ENCODE measurements at regions not wholly inside any gene's neighbourhood (a gene's known extent, or its start where the extent isn't known, plus 50 kb on each side); places are given as distances from the start of the nearest gene placed in this dataset.

DNA sequence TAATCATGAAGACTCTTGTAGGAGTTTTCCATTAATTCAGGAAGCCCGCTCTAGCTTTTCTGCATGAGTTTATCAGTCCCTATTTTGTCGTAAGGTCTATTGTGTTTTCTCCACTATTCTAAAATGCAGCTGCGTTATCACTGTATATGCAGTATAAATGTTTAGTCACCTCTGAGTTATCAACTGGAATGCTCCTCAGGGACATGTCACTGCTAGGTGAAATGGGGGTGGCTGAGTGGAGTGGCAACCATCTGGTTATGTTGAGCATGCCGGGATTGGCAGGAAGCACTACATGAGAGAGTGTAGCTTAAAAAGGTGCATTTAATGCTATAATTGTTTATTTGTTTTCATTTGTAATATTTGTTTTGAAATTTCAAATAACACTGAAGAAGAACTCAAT is 285.2 kb upstream of the ELAC2 start:
- DNase-seq (ENCODE audit: low read depth): no peak

DNA sequence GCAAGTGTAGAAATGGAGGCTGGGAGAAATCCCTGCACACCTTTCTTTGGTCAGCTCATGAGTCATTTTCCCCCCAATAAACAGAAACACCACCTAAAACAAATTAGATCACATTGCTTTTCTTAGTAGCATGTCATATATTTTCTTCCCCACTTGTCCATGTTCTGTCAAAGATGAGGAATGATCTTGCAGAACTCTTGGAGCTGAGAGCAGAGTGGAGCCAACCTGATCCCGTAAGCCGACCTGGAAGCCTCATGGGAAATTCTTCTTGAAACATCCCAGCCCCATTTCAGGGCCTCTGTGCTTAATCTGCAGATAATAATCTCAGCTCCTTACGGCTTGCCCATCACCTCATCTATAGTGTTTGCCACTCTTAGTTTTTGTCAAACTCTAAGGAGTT is 284.6 kb upstream of the ELAC2 start:
- no peak for DNase-seq (ENCODE audit: low read depth)

DNA sequence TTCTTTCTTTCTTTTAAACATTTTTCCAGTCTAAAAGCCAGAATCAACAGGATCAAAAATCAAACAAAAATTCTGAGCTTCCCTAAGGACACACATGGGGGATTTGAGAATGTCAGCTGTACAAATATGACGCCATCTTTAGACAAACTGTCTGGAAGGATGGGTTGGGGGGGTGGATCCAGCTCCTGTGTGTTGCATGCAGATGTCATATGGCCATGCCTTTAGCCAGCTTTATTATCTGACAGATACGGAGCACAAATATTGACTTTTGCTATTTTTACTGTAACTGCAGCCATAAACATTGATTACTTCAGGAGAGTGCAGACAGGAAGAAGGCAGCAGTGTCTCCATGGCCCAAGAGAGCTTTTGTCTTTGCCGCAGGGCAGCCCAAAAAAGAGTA is 279.4 kb upstream of the ELAC2 start:
- DNase-seq (ENCODE audit: low read depth): no peak

DNA sequence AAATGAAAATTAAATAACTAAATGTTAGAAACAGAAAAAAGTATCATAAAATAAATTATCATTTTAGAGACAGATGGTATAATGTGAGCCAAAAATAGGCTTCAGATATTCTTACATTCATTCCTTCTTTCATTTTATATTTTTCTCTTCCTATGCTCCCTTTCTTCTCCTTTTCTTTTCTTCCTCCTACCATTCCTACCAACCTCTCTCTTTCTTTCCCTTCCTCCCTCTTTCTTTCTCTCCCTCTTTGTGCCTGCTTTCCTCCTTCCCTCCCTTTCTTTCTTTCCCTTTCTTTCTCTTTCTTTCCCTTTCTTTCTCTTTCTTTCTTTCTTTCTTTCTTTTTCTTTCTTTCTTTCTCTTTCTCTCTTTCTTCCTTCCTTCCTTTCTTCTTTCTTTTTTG is 275.6 kb upstream of the ELAC2 start:
- DNase-seq (ENCODE audit: low read depth): no peak

DNA sequence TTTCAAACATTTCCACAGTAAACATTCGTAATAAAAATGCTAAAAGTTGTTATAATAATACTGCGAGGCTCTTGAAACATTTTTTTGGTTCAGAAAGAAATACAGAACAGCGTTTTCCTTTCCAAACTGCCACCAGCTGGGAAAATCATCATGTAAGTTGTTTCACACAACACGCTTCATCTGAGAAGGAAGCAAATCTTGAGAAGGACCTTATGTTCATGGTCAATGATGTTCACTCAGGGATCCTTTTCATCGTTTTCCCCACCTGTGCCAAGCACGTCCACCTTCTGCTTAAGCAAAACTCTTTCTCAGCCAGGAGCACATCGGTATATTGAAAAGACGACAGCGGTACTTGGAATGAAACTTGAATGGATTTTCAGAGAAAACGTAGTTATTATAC is 274.5 kb upstream of the ELAC2 start:
- DNase-seq (ENCODE audit: low read depth): no peak

DNA sequence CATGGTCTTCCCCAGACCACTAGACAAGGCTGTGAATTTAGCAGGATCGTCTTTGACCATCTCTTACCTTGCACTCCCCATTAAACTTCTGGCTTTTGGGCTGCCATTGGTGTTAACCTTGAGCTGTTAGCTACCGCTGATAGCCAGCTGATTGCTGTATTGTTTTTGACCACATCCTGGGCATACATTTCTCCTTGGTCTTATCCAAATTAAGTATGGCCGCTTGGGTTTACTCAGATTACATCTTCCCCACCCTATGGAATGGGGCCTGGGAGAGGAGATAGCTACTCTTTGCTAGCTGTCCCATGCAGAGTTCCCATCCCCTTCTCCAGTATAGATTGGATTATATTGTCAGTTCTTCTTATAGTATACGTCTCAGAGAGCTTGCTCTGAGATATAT is 270.4 kb upstream of the ELAC2 start:
- no peak for DNase-seq (ENCODE audit: low read depth)

DNA sequence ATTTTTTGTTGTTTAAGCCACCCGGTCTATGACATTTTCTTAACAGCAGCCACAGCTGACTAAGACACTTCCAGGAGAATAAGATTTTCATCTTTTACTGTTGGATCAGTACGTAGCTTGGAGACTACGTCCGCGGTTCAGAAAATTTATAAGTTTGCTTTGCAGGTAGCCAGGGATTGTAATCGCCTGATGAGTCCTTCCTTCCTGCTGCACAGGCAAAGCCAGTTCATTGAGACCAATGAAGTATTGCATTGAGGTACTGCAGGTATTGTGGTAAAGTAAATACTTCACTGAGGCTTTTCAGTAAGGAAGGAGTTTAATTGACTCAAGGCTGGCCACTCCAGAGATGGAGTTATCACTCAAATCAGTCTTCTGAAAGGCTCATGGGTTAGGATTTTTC is 269.4 kb upstream of the ELAC2 start:
- DNase-seq (ENCODE audit: low read depth): no peak

DNA sequence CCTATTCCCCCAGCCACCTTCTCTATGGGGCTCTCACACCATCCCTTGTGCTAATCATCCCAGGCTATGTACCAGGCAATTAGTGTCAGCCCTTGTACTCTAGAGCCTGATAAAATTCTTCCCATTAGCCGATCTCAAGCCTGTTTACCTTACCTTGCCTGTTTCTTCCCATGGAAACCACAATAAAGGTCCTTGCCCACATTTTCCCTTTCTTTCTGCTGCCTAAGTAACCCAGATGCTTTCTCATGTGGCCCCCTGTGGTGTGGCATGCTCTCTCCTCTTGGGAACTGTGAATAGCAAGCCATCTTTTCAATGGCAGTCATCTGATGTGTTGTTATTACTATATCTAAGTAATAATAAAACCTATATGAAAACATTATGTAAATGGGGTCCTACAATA is 265.8 kb upstream of the ELAC2 start:
- no peak for DNase-seq (ENCODE audit: low read depth)

DNA sequence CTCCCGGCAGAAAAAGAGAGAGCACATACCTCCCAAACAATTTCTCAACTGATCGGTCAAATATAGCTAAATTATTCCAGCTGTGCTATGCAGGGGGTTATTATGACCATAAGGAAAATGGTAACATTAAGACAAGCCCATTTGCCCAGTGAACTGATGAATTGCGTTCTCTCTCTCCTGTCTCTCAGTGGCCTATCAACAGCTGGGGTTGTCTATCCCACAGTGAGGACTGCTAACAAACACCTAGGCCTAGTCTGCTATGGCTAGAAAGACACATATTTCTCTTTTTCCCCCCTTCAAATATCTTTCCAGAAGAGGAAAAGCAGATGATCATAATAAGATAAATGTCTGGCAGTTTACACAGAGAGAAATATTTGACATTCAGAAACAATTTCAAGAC is 263.8 kb upstream of the ELAC2 start:
- no peak for DNase-seq (ENCODE audit: low read depth)

DNA sequence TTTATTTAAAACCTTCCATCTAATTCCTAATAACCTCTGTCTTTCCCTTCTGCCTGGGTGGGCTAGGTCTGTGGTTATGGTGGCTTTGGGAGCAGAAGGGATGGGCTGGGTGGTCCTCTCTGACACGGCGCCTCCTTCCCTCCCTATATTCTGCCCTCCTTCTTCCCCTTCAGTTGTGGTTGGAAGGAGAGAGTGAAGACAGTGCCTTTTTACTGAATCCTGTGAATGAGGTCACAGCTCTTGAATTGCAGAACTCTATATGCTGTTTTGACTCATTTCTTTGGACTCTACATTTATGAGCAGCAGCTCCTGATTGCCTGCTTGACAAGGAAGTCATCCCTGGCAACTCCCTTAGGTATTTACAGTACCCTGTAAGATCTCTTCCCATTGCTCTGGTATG is 256.0 kb upstream of the ELAC2 start:
- DNase-seq (ENCODE audit: low read depth): peak; percentile 3

DNA sequence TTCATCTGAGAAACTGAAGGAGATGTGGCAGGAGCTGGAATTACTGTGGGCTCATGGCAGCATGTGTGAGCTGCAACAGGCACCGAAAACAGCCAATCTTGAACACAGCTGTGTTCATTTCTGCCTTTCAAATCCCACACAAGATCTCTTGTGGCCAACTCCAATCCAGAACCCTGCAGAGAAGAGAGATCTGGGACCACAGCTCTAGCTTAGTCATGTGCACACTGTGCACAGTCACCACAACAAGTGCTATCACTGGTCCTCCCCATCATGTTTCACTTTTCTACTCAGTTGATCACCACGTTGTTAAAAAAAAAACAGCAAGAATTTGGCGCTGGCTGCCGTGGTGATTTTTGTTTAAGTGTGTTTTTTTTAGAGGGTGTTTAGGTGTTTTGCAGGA is 254.5 kb upstream of the ELAC2 start:
- no peak for DNase-seq (ENCODE audit: low read depth)

DNA sequence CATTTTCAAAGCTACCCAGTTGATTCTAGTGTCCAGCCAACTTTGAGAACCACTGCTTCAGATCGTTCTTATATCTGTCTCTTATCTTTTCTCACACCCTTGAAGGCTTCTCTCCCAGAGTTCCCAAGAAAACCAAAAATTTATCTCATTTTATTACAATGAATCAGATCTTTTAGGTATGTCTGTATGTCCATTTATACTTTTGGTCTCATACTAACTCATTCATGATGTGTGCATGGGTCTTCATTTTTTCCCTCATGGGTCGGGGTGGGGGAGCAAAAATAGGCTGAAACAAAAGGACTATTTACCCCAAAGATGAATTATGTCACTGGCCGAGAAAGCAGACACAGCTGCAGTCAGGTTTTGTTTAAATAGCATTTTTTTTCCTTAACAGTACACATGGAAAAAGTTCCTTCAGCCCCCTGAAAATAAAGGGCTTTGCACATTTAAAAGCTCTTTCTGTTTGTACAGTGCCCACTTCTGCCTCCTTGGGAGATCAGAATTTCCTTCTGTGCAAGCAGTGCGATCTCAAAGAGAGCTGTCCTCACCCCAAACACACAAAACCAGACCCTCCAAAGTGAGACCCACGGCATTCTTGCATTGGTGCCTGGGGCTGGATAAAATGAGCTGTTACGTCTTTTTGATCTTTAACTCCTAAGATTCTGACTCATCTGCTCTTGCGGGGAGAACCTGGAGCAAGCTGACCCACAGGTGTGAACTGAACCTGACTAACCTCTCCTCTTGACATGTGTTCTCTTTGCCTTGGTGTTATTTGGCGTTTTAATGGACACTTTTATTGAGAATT is 251.2 kb upstream of the ELAC2 start:
- DNase-seq (ENCODE audit: low read depth): no peak

DNA sequence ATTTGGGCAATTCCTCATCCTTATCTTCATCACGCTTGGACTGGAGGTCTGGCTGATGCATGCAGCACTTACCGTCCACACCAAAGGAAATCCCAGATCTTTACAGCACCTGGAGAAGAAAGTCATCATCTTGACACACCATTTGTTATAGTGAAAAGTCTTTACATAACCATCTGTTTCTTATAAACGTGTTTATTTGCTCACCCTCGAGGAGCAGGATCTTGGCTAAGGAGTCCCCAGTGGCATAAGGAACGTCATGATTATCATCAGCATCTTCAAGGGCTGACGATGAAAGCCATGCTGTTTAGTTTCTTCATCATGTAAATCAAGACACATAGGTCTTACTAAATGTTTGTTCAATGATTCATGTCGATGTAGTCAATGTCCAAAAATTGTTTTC is 248.8 kb upstream of the ELAC2 start:
- no peak for DNase-seq (ENCODE audit: low read depth)

DNA sequence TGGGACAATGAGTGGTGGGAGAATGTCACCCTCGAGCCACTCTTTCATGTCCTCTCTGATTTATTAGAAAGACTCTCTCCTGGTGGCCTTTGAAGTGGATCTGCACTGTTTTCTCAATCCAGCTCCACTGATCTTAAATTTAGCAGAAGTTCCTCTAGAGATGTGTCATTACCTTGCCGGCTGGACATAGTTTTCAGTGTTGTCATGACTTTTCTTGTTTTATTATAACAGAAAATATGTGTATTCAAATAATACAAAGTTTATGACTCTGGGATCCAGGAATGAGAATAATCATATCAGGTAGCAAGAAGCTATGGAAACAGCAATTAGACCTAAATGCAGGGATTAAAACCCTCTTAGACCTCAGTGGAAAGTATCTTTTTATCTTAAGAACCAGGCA is 247.5 kb upstream of the ELAC2 start:
- DNase-seq (ENCODE audit: low read depth): no peak

DNA sequence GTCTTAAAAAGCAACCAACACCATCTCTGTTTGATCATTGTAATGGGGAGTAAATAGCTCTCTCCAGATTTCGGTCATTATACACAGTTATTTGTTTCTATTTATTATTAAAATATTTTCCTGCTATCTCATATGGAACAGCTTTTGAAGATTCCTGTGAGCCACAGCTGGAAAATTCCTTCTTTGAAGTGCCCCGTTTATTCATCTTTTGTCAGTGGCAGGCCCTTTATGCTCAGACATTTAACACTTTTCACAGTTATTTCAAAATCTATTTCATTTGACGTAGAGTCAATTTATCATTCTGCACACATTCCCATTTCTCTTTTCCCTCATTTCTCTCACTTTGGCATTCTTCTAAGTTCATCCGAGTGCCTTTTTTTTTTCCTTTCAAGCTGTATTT is 245.9 kb upstream of the ELAC2 start:
- no peak for DNase-seq (ENCODE audit: low read depth)

DNA sequence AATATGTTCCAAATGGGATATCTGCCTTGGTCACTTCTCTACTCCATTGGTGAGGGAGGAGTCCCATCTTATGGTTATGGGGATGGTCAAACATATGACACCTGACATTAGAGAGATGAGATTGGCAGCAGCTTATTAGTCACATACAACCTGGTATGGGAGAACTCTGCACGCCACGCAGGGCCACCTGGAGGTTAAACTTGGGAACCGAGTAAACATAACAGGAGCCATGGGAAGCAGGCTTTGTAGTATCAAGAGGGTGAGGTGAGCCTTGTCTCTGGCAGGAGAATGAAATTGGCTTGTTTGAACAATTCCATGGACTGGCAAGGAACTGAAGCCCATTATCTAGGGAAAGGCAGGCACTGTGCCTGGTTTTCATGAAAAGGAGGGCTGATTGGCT is 238.7 kb upstream of the ELAC2 start:
- no peak for DNase-seq (ENCODE audit: low read depth)

DNA sequence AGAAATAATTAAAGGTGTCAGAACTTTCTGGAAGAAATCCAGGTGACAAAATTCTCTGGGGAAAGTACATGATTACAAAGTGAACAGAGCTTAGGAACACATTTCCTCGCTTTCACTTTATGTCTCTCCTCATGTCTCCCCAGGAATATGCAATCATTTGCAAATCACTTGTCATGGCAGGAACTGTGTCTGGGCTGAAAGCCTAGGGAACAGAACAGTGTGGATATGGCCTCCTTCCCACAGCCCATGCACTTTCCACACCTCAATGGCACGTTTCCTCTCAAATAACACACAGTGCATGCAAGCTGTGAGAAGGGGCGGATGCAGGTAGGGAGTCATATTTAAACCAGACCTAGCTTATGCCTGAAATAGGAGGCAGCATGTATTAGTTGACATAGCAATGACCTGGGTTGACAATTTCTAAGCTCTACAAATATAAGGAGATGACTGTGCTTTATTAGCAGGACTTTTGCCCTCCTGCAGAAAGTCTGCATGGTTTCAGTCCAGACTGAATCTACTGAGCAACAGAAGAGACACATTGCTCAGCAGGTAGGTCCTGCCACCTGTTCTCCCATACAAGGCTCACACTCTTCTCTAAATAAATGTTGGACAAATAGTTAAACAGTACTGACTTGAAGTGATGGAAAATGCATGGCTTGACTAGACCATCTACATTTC is 236.0 kb upstream of the ELAC2 start:
- no peak for DNase-seq (ENCODE audit: low read depth)

DNA sequence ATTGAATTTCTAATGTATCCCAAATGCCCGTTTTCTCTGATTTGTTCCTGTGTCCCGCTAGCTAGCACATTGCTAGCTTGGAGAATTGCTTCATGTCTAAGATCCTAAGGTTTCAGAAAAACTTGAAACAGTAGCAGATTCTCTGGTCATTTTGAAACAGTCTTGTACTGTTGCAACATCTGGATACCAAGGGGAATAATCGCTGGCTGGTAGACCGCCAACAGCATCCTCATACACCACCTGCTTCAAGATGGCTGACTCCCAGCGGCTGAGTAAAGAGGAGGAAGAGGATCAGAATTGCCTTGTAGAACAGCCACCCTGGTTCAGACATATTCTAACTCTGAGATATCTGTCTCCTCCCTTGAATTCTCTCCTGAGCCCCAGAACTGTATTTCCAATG is 226.7 kb upstream of the ELAC2 start:
- DNase-seq (ENCODE audit: low read depth): no peak

DNA sequence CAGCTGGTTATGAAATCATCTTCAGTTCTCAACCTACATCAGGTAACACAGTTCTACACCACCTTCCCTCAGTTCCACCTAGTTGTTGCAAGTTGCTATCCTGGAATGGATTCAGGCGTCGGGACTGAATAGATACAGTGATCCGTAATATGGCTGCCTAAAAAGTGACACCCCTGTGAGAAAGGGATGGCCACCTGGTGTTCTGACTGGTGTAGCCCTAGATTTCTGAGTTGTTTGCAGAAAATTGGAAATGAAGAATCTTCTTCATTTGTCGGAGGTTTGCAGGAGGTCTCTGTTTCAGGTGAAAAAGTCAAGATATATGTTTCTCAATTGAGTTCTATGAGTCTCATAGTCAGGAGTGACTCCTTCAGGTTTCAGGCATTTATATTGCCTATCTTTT is 225.8 kb upstream of the ELAC2 start:
- no peak for DNase-seq (ENCODE audit: low read depth)

DNA sequence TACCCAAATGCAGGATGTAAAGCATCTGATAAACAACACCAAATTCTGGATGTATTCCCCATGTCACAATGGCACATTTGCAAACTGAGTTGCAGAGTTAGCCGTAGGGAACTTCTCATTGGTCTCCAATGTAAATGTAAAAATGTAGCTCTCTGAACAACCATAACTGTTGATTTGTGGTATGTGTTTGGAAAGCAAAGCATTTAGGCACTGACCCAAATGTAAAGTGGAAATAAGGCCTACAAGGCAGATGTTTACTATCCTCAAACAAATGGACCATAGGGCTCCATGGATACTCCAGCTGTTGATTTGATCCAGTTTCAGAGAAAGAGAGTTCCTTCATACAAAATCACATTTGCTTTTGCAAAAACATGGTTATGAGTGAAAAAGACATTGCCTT is 223.0 kb upstream of the ELAC2 start:
- no peak for DNase-seq (ENCODE audit: low read depth)

DNA sequence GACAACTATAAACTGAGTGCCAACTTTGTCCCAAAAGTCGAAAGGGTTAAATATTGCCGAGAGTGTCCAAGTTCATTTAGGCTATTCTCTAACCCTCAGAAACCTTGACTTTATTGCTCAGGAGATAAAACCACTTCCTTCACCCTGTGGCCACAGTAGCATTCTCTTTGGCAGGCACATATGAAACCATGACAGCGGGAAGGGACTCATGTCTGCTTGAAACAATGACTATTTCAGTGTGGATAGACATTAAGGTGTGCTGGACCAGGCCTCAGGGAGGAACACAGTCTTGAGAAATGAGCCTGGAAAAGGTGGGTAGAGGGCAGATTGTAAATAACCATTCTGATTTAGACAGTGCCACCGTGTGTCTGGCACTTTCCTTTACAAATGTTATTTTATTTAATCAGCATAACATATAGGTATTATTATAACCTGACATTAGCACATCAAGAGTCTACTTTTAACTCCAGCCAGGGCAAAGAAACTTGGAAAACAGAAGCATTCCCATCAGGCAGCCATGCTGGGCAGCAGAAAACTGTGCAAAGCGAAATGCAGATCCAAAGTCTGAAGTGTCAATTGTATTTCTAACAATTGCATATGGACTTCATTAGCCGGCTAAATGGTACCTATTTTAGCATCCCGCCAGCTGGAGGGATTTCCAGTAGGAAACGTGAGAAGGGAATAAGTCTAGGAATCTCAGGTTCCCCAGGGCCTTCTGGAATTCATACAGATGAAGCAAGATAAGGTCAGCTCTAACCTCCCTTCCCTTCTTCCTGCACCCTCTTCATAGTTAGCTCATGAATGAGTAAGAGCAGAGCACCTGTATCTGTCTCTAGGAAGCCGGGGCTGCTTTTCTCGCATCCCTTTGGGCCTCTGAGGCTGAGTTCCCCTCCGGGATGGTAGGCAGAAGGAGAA is 212.8 kb upstream of the ELAC2 start:
- DNase-seq (ENCODE audit: low read depth): no peak

DNA sequence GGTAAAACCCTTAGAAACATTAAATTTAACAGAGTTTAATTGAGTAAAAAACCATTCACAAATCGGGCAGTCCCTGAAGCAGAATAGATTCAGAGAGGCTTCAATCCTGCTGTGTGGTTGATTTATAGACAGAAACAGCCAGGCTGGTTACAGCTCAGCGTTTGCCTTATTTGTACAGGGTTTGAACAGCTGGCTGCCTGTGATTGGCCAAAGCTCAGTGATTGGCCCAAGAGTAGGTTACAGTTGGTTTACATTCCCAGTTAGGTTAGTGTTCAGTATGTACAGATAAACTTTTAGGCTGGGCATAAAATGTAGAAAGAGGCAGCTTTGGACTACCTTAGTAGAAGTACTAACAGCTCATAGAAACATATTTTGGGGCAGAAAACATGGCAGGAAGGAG is 210.4 kb upstream of the ELAC2 start:
- DNase-seq (ENCODE audit: low read depth): no peak

DNA sequence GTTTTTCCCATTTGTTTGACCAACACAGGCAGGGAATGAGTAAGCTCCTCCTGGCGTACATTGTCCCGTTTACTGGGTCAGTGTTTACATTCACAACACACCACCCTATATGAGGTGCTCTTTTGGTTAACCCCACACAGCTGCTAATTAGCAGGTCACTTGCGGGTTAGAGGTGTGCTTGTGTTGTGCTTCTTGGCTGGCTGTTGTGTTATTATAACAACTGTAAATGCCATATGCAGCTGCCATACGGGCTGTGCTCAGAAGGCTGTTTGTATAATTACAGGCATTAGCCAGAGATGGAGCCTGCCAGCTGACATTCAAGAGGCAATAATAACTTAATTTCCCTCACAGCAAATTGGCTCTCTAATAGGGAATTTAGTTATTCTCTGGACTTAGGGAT is 205.1 kb upstream of the ELAC2 start:
- no peak for DNase-seq (ENCODE audit: low read depth)

Measured in GM04503 (cell line).